ENCODE measurements at regions not wholly inside any gene's neighbourhood (a gene's known extent, or its start where the extent isn't known, plus 50 kb on each side); places are given as distances from the start of the nearest gene placed in this dataset.
A peak's percentile ranks its signal among the peaks of the same experiment; 100 is the strongest.
"Not testable (repeated sequence)": the region's sequence is repeated elsewhere in the genome, so short reads cannot be mapped to it uniquely, and the experiment has no call there.

GRCh38 chr7:65317372-65317771 is 56.3 kb upstream of the ZNF92 start:
- DNase-seq, result no peak

GRCh38 chr7:65310761-65311160 is 62.9 kb upstream of the ZNF92 start:
- DNase-seq, result no peak

DNA sequence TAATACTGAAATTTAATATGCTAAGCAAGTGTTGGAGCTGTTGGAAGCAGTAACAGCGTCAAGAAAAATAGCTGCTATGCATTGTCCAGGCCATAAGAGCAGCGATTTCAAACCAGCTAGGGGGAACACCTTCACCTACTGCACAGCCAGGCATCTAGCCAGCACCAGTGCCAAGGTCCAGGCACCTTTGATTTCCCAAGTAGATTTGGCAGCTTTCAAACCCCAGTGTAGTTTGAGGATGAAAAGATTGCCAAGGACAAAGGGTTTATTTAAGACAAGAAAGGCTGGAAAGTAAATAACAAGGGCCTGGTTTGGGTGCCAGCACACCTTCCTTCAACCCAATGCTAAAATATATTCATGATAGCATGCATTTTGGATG is 65.4 kb upstream of the ZNF92 start:
- DNase-seq, result no peak

- DNase-seq, result peak; percentile 23 to 56
Measured at GRCh38 chr7:65307651-65308299, 65.9 kb upstream of the ZNF92 start.

- no peak for DNase-seq
Measured at GRCh38 chr7:65304175-65304574, 69.5 kb upstream of the ZNF92 start.

DNA sequence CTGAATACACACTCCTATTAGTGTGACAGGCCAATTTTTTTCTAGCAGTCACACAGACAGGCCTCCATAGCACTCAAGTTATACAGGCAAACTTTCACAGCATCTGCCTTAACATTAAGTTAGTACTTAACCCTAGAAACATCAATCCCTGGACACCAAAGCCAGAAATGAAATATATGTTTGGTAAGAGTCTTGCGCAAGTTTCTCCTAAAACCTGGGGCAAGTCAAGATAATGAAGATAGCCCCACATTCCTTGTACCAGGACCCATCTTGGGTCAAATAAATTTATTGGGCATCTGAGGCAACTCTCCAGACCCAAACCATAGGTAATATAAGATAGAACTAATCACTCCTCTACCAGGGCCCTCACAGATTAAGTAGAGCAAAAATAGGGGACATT is 70.8 kb upstream of the ZNF92 start:
- DNase-seq, result no peak

GRCh38 chr7:65301007-65301406 is 72.6 kb upstream of the ZNF92 start:
- DNase-seq, result no peak

- no peak for DNase-seq
Measured at GRCh38 chr7:65295409-65295808, 78.2 kb upstream of the ZNF92 start.

GRCh38 chr7:65290340-65290739 is 83.3 kb upstream of the ZNF92 start:
- DNase-seq, result not testable (repeated sequence)

DNA sequence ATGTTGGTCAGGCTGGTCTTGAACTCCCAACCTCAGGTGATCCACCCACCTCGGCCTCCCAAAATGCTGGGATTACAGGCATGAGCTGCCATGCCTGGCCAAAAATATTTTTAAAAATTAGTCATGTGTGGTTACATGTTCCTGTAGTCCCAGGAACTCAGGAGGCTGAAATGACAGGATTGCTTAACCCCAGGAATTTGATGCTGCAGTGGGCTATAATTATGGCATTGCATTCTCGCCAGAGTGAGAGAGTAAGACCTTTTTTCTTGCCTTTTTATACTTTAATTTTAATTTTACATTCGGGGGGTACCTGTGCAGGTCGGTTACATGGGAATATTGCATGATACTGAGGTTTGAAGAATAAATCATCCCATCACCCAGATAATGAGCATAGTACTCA is 86.6 kb upstream of the ZNF92 start:
- no peak for DNase-seq

GRCh38 chr7:65285906-65286864 is 87.5 kb upstream of the ZNF92 start:
- DNase-seq, result no peak

- not testable (repeated sequence) for DNase-seq
Measured at GRCh38 chr7:65285241-65285640, 88.4 kb upstream of the ZNF92 start.

DNA sequence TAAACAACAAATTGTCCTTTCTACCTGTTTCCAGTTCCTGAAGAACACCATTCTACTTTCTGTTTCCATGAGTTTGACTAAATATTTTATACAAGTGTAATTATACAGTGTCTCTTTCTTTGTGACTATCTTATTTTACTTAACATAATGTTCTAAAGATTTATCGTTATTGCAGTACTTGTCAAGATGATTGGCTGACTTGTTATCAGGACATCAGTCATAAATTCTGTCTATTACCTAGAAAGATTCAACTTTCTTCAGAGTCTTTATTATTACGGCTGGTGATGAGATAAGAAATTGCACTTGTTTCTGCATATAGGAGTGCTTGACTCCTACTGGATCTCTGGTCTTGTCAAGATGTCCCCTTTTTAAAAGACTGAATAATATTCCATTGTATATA is 93.9 kb upstream of the ZNF92 start:
- no peak for DNase-seq

DNA sequence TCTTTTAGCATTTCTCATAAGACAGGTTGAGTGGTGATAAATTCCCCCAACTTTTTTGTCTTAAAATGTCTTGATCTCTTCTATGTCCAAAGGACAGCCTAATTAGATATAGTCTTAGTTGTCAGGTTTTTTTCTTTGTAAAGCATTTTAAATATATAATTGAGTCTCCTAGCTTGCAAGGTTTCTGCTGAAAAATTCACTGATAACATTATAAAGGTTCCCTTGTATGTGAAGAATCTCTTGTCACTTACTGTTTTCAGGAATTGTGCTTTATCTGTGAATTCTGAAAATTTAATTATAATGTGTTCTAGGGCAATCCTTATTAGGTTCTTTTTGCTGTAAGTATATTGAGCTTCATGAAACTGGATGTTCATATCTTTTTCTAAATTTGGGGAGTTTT is 96.8 kb upstream of the ZNF92 start:
- no peak for DNase-seq

DNA sequence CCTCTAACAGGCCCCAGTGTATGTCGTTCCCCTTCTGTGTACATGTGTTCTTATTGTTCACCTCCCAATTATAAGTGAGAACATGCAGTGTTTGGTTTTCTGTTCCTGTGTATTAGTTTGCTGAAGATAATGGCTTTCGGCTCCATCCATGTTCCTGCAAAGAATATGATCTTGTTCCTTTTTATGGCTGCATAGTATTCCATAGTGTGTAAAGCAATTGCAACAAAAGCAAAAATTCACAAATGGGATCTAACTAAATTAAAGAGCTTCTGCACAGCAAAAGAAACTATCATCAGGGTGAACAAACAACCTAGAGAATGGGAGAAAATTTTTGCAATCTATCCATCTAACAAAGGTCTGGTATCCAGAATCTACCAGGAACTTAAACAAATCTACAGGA is 102.2 kb upstream of the ZNF92 start:
- DNase-seq, result not testable (repeated sequence)

DNA sequence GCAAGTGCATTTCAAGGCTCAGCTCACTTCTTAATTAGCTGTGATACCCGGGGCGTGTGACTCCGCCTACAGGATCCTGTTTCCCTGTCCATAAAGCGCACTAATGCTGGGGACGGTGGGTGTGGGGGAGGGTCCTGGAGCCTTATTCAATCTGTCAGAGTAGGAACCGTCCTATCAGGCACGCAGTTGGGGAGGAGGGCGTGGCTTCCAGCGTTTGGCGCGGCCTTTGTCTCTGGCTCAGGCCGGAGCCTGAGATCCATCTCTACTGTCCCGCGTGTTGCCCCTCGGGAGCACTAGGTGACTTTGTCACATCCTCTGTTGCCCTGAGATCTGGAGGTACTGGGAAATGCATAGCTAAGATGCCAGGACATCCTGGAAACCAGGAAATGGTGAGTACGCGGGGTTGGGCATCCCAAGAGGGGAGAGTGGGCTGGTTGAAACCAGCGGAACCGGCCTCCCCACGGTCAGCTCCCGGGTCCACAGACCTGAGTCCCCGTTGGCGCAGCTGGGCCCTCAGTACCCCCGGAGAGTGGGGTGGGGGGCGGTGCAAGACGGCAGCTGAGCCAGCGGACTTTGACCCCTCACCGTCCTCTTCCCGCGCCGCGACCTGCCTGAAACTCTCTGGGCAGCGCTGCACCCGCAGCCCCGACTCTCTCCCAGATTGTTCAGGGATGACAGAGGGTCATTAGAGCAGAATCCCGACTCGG is 104.4 kb upstream of the ZNF92 start:
- DNase-seq, result peak in 1 of 2 donors; percentile 14

DNA sequence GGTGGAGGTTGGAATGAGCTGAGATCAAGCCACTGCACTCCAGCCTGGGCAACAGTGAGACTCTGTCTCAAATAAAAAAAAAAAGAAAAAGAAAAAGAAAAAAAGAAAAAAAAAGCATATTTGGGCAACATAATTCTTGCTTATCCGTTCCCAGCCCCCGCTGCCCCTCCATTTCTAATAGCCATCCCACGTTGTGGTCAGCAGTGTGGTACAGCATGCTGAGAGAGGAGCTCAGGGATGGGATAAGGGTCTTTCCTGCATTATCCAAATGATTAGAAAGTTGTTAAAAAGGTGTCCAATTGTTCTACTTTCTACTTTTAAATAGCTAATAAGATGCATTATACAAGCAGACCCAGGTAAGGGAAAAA is 104.9 kb upstream of the ZNF92 start:
- DNase-seq, result no peak

DNA sequence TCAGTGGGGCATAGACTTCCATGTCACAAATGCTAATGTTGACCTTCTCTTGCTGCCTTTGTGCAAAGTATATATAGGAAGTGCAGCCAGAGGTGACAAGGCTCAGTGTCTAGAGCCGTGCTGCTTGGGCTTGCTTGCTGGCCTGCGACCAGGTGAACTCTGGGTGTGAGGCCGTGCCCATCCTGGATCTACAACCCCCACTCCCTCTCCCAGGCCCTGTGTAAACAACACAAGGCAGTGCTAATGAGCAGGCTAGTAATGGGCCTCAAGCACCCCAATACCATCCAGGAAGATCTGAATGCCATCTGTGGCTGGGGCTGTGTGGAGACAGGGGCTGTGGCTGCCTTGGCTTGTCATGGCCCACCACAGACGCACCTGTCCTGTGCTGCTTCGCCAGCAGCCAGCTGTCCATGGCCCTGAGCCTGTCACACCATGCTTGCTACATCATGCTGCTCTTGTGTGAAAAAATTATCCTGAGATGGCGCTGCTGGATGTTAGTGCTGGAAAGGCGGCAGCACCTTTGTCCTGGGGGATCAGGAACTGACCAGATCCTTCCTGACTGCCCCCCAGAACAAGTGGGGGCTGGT is 107.6 kb upstream of the ZNF92 start:
- DNase-seq, result no peak

- DNase-seq, result no peak
Measured at GRCh38 chr7:65264258-65264657, 109.4 kb upstream of the ZNF92 start.

GRCh38 chr7:65260673-65261072 is 113.0 kb upstream of the ZNF92 start:
- DNase-seq, result not testable (repeated sequence)

DNA sequence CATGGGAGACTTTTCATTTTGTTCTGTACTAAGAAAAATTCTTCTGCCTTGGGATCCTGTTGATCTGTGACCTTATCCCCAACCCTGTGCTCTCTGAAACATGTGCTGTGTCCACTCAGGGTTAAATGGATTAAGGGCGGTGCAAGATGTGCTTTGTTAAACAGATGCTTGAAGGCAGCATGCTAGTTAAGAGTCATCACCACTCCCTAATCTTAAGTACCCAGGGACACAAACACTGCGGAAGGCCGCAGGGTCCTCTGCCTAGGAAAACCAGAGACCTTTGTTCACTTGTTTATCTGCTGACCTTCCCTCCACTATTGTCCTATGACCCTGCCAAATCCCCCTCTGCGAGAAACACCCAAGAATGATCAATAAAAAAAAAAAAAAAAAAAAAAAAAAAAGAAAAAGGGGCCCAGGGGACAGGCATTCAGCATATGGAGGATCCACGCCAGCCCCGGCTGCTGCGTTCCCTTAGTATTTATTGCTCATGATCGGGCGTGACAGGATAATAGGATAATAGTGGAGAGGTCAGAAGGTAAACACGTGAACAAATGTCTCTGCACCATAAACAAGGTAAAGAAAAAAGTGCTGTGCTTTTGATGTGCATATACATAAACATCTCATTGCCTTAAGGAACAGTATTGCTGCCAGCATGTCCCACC is 113.7 kb upstream of the ZNF92 start:
- not testable (repeated sequence) for DNase-seq

GRCh38 chr7:65254061-65254460 is 119.6 kb upstream of the ZNF92 start:
- no peak for DNase-seq

All from CD4-positive, alpha-beta T cell treated with Interferon alpha-2 for 1 hour (primary cell).